RWPE2 (cell line): ENCODE measurements at regions not wholly inside any gene's neighbourhood (a gene's known extent, or its start where the extent isn't known, plus 50 kb on each side); places are given as distances from the start of the nearest gene placed in this dataset.

Experiments
- ATAC-seq: fragments of 200-7000 bp; cut with Tn5 transposase; 3 replicates; pipeline ENCODE4 v1.9.1; 2021; ENCODE audit warnings: low read depth
- DNase-seq: peaks from one replicate; pipeline ENCODE4 v3.0.0-alpha.2; 2020; ENCODE audit warnings: low spot score
- H3K27ac ChIP-seq: fragments of 450-650 bp; 2 replicates; pipeline ENCODE4 v1.5.1; 2017; ENCODE audit warnings: mild to moderate bottlenecking; ENCODE audit not compliant: poor library complexity, severe bottlenecking
- H3K27me3 ChIP-seq: fragments of 250-450 bp; sonication (Bioruptor Pico); 2 replicates; pipeline ENCODE4 v1.5.1; 2021; ENCODE audit warnings: mild to moderate bottlenecking, moderate library complexity; ENCODE audit not compliant: insufficient read depth, poor library complexity, severe bottlenecking
- H3K36me3 ChIP-seq: fragments of 250-450 bp; sonication (Bioruptor Pico); 2 replicates; pipeline ENCODE4 v1.5.1; 2020; ENCODE audit warnings: low read depth, mild to moderate bottlenecking, moderate library complexity
- H3K4me1 ChIP-seq: fragments of 250-450 bp; sonication (Bioruptor Pico); 2 replicates; pipeline ENCODE4 v1.5.1; 2021; ENCODE audit warnings: mild to moderate bottlenecking, moderate library complexity; ENCODE audit not compliant: insufficient read depth, poor library complexity, severe bottlenecking
- H3K4me3 ChIP-seq: fragments of 250-450 bp; sonication (Bioruptor Pico); 2 replicates; pipeline ENCODE4 v1.5.1; 2021; ENCODE audit warnings: mild to moderate bottlenecking, moderate library complexity; ENCODE audit not compliant: severe bottlenecking
- H3K9me3 ChIP-seq: fragments of 250-450 bp; sonication (Bioruptor Pico); 2 replicates; pipeline ENCODE4 v1.5.1; 2021; ENCODE audit warnings: mild to moderate bottlenecking, moderate library complexity; ENCODE audit not compliant: severe bottlenecking
- CTCF ChIP-seq: fragments of 450-650 bp; IDR thresholded peaks from one replicate; pipeline ENCODE4 v1.5.1; 2017; ENCODE audit warnings: mild to moderate bottlenecking, moderate library complexity; ENCODE audit not compliant: poor library complexity, severe bottlenecking

DNA sequence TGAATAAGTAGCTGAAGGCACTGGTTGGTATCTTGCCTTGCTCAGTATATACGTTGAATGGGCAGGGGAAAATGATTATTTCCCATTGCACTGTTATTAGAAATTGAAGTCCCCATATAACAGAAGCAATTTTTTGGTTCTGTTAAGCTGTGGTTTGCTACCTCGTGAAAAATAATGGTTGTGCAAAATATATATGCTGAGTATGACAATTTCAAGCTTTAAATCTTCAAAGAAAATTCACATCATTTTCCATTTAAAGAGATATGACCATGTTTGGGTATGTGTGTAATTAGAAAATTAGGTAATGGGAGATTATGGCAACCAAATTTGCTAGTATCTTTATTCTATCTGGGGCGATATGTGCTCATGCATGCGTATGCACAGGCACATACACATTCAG, 139.8 kb downstream of the DMAC1 start:
- DNase-seq (no peak), ATAC-seq (no peak)
- no peaks in the 10 kb centered on the region for H3K36me3 ChIP-seq
- no peak overlapping the region for H3K4me3 ChIP-seq
- no peaks in the 10 kb centered on the region for H3K27me3 ChIP-seq
- H3K27ac ChIP-seq = no peak overlapping the region
- no peaks in the 10 kb centered on the region for H3K4me1 ChIP-seq
- H3K9me3 ChIP-seq = no peaks in the 10 kb centered on the region
- no peak for TF ChIP-seq CTCF

DNA sequence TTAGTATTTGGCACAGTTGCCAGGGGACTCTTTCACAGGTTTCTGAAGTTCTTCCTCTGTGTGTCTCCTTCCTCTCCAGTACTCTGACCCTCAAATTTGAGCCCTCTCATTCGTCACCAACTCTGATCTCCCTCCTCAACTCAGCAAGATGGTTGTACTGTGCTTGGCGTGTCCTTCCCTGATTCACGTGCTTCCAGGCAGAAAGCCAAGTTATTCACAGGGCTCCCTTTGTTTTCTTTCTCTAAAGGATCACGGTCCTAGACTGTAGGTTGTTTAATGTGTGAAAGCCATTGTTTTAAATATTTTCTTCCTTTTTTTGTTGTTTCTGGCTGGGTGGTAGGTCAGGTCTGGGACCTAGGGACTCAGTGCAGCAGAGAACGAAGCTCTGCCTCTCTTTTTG, 142.9 kb downstream of the DMAC1 start:
- H3K4me3 ChIP-seq = no peak overlapping the region
- no peak overlapping the region for H3K27ac ChIP-seq
- no peaks in the 10 kb centered on the region for H3K36me3 ChIP-seq
- DNase-seq = no peak
- TF ChIP-seq CTCF = no peak
- H3K4me1 ChIP-seq = no peaks in the 10 kb centered on the region
- H3K27me3 ChIP-seq = no peaks in the 10 kb centered on the region
- no peaks in the 10 kb centered on the region for H3K9me3 ChIP-seq
- ATAC-seq = peak; percentile 40; the same call in 1 of the 3 replicates

GRCh38 chr9:7653262-7653661, 146.3 kb downstream of the DMAC1 start:
- H3K4me3 ChIP-seq = no peak overlapping the region
- H3K4me1 ChIP-seq = no peaks in the 10 kb centered on the region
- no peak for ATAC-seq
- DNase-seq = no peak
- H3K27ac ChIP-seq = no peak overlapping the region
- H3K36me3 ChIP-seq = no peaks in the 10 kb centered on the region
- TF ChIP-seq CTCF = no peak
- no peaks in the 10 kb centered on the region for H3K27me3 ChIP-seq
- H3K9me3 ChIP-seq = no peaks in the 10 kb centered on the region

DNA sequence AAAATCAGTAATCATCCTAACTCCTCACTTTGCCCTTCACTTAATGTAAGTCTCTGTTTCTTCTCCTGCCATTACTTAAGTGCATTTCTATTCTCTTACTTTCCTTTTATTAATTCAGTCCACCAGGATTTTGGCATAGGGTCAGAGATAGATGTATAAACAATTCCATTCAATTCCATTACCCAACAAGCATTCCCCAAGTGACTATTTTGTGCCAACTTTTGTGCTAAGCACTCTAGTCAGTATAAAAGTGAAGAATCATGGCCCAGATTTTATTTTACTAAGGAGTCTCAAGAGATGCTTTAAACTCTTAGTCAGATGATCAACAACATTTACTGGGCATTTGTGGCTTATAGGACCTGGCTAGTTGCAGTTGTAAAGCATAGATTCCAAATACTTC, 159.3 kb downstream of the DMAC1 start:
- H3K4me1 ChIP-seq = no peaks in the 10 kb centered on the region
- H3K27ac ChIP-seq = no peak overlapping the region
- H3K36me3 ChIP-seq = no peaks in the 10 kb centered on the region
- ATAC-seq (no peak), DNase-seq (no peak)
- H3K27me3 ChIP-seq = no peaks in the 10 kb centered on the region
- H3K4me3 ChIP-seq = no peak overlapping the region
- no peaks in the 10 kb centered on the region for H3K9me3 ChIP-seq
- TF ChIP-seq CTCF = no peak

DNA sequence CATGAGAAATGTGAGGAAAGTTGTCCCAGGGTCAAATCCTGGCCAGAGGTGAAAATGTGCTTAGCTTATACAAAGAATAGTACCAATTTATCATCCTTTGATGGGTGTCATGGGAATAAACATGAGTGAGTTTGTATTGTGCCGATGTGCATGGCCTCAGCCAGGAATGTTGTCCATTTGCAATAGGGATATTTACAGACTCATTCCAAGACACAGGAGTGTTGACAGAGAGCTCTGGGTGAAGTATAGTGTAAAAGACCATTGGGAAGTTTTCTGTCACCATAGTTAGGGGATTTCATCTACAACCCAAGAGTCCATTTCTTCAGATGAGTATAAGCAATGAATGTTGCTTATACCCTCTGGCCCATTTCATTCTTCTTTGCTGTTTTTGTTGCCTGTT, 160.1 kb downstream of the DMAC1 start:
- ATAC-seq (no peak), DNase-seq (no peak)
- Histone ChIP-seq H3K27ac (no peak overlapping the region), H3K36me3 (no peaks in the 10 kb centered on the region), H3K27me3 (no peaks in the 10 kb centered on the region), H3K4me1 (no peaks in the 10 kb centered on the region), H3K4me3 (no peak overlapping the region), H3K9me3 (no peaks in the 10 kb centered on the region)
- no peak for TF ChIP-seq CTCF
